ENCODE measurements at regions not wholly inside any gene's neighbourhood (a gene's known extent, or its start where the extent isn't known, plus 50 kb on each side); places are given as distances from the start of the nearest gene placed in this dataset.
"Not testable (repeated sequence)": the region's sequence is repeated elsewhere in the genome, so short reads cannot be mapped to it uniquely, and the experiment has no call there.

DNA sequence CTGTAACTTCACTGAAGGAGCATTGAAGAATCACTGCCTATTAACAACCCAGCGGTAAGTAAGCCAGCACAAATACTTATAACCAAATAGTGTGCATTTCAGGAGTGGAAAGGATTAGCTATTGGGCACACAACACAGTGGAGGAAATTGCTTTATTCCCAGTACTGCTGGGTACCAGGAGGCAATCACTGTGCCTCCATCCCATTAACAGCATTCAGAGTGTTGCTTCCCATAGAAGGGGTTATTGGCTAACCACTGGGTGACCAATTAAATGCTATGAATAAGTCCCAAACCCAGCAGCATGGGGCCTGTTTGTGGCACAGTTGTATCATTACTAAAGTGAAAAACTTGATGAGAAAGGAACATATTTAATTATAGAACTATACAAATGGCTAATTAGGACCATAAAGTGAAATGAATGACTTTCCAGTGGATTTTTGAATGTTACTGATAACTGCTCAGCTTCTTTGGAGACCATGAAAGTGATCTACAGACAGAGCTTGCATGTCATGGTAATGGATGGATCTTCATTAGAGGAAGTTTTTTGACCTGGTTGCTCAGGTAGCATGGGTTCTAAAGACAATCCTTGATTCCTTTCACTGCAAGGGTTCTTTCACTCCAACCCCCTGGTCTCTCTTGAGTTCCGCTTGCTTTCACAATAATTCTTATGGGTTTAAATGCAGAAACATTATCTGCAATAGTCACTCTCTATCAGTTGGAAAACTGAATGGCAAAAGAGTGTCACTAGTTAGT is 413.3 kb upstream of the RORB start:
- H3K4me2 ChIP-seq (replicated peaks; ENCODE audit: extremely low read depth, low read length, poor library complexity, severe bottlenecking): no peak overlapping the region
- no peaks in the 10 kb centered on the region for H4K20me1 ChIP-seq (ENCODE audit: insufficient read depth, low read length)
- H3K9me3 Mint-ChIP-seq: peaks cover 3 to 23% (median 12%) of the 10 kb centered on the region in 7 donors
- no peak overlapping the region for H2AFZ ChIP-seq (ENCODE audit: insufficient read depth, low read depth, low read length, poor library complexity, severe bottlenecking)
- no peaks in the 10 kb centered on the region for H3K27me3 ChIP-seq (ENCODE audit: control insufficient read depth in 2 of 2, insufficient read depth in 2 of 2, low read length in 2 of 2)
- no peak overlapping the region for H3K9ac ChIP-seq (ENCODE audit: insufficient read depth, low read length, poor library complexity, severe bottlenecking)
- no peaks in the 10 kb centered on the region for H3K36me3 ChIP-seq (replicated peaks in 1 of 2; ENCODE audit: control insufficient read depth in 1 of 2, insufficient read depth in 2 of 2, low read length in 2 of 2)
- H3K27ac ChIP-seq (ENCODE audit: low read depth in 1 of 2, low read length in 2 of 2): no peak overlapping the region
- no peak overlapping the region for H3K4me3 Mint-ChIP-seq
- intact Hi-C loops (cut with micrococcal nuclease): no loop called here
- H3K79me2 ChIP-seq (ENCODE audit: insufficient read depth, low read length): no peaks in the 10 kb centered on the region
- no peaks in the 10 kb centered on the region for H3K4me1 ChIP-seq (ENCODE audit: control insufficient read depth in 1 of 2, insufficient read depth in 2 of 2, low read length in 2 of 2)
- H3K36me3 Mint-ChIP-seq: no peaks in the 10 kb centered on the region
- H3K27ac Mint-ChIP-seq: no peak overlapping the region
- TF ChIP-seq, protein P1, sequence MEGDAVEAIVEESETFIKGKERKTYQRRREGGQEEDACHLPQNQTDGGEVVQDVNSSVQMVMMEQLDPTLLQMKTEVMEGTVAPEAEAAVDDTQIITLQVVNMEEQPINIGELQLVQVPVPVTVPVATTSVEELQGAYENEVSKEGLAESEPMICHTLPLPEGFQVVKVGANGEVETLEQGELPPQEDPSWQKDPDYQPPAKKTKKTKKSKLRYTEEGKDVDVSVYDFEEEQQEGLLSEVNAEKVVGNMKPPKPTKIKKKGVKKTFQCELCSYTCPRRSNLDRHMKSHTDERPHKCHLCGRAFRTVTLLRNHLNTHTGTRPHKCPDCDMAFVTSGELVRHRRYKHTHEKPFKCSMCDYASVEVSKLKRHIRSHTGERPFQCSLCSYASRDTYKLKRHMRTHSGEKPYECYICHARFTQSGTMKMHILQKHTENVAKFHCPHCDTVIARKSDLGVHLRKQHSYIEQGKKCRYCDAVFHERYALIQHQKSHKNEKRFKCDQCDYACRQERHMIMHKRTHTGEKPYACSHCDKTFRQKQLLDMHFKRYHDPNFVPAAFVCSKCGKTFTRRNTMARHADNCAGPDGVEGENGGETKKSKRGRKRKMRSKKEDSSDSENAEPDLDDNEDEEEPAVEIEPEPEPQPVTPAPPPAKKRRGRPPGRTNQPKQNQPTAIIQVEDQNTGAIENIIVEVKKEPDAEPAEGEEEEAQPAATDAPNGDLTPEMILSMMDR (IDR thresholded peaks at IDR 0.05): no peak
- H3K27me3 Mint-ChIP-seq (ENCODE audit: low read depth in 3 of 3): peaks cover 0 to 1% (median 0%) of the 10 kb centered on the region in 3 donors
- no peaks in the 10 kb centered on the region for H3K9me3 ChIP-seq (replicated peaks in 1 of 2; ENCODE audit: control insufficient read depth in 1 of 2, insufficient read depth in 1 of 2, low read length in 2 of 2)
- H3K4me3 ChIP-seq (replicated peaks in 1 of 3; ENCODE audit: low read depth in 2 of 3, low read length in 3 of 3): no peak overlapping the region
- H3K4me1 Mint-ChIP-seq: no peaks in the 10 kb centered on the region
- DNase-seq: no peak
- WGBS (ENCODE audit: insufficient coverage): no CpG with 5 or more reads among the region's 2 CpGs

DNA sequence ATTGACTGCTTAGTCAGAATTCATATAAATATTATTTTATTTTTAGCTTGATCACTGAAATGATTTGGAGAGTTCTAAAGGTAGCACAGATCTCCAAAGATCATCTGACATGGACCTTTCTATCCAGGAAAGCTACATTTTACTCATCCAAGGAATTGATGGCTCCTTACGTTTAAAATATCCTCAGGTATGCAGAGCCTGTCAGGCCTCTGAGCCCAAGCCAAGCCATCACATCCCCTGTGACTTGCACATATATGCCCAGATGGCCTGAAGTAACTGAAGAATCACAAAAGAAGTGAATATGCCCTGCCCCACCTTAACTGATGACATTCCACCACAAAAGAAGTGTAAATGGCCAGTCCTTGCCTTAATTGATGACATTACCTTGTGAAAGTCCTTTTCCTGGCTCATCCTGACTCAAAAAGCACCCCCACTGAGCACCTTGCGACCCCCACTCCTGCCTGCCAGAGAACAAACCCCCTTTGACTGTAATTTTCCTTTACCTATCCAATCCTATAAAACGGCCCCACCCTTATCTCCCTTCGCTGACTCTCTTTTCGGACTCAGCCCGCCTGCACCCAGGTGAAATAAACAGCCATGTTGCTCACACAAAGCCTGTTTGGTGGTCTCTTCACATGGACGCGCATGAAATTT is 411.6 kb upstream of the RORB start:
- H4K20me1 ChIP-seq (ENCODE audit: insufficient read depth, low read length); H3K79me2 ChIP-seq (ENCODE audit: insufficient read depth, low read length); H3K4me2 ChIP-seq (replicated peaks; ENCODE audit: extremely low read depth, low read length, poor library complexity, severe bottlenecking); H3K36me3 ChIP-seq (replicated peaks in 1 of 2; ENCODE audit: control insufficient read depth in 1 of 2, insufficient read depth in 2 of 2, low read length in 2 of 2); H3K4me1 Mint-ChIP-seq; H3K4me3 ChIP-seq (replicated peaks in 1 of 3; ENCODE audit: low read depth in 2 of 3, low read length in 3 of 3); H3K36me3 Mint-ChIP-seq; DNase-seq; H3K27me3 ChIP-seq (ENCODE audit: control insufficient read depth in 2 of 2, insufficient read depth in 2 of 2, low read length in 2 of 2); H3K9ac ChIP-seq (ENCODE audit: insufficient read depth, low read length, poor library complexity, severe bottlenecking); H3K4me3 Mint-ChIP-seq; H3K4me1 ChIP-seq (ENCODE audit: control insufficient read depth in 1 of 2, insufficient read depth in 2 of 2, low read length in 2 of 2); H2AFZ ChIP-seq (ENCODE audit: insufficient read depth, low read depth, low read length, poor library complexity, severe bottlenecking); intact Hi-C loops (cut with micrococcal nuclease); H3K9me3 ChIP-seq (replicated peaks in 1 of 2; ENCODE audit: control insufficient read depth in 1 of 2, insufficient read depth in 1 of 2, low read length in 2 of 2); H3K27ac Mint-ChIP-seq; H3K27ac ChIP-seq (ENCODE audit: low read depth in 1 of 2, low read length in 2 of 2); H3K27me3 Mint-ChIP-seq (ENCODE audit: low read depth in 3 of 3): not testable (repeated sequence)
- 75% methylated on average over 1 of the region's 8 CpGs for WGBS (ENCODE audit: insufficient coverage)
- peaks cover 6 to 22% (median 12%) of the 10 kb centered on the region in 7 donors for H3K9me3 Mint-ChIP-seq

DNA sequence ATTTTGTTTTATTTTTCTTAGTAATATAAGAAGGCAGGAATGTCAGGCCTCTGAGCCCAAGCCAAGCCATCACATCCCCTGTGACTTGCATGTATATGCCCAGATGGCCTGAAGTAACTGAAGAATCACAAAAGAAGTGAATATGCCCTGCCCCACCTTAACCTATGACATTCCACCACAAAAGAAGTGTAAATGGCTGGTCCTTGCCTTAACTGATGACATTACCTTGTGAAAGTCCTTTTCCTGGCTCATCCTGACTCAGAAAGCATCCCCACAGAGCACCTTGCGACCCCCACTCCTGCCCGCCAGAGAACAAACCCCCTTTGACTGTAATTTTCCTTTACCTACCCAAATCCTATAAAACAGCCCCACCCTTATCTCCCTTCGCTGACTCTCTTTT is 406.2 kb upstream of the RORB start:
- H3K4me3 ChIP-seq (replicated peaks in 1 of 3; ENCODE audit: low read depth in 2 of 3, low read length in 3 of 3); H3K9ac ChIP-seq (ENCODE audit: insufficient read depth, low read length, poor library complexity, severe bottlenecking); H2AFZ ChIP-seq (ENCODE audit: insufficient read depth, low read depth, low read length, poor library complexity, severe bottlenecking); H4K20me1 ChIP-seq (ENCODE audit: insufficient read depth, low read length); H3K27me3 Mint-ChIP-seq (ENCODE audit: low read depth in 3 of 3); H3K27ac ChIP-seq (ENCODE audit: low read depth in 1 of 2, low read length in 2 of 2); H3K4me1 Mint-ChIP-seq; intact Hi-C loops (cut with micrococcal nuclease); H3K4me3 Mint-ChIP-seq; H3K4me1 ChIP-seq (ENCODE audit: control insufficient read depth in 1 of 2, insufficient read depth in 2 of 2, low read length in 2 of 2); H3K4me2 ChIP-seq (replicated peaks; ENCODE audit: extremely low read depth, low read length, poor library complexity, severe bottlenecking); H3K27me3 ChIP-seq (ENCODE audit: control insufficient read depth in 2 of 2, insufficient read depth in 2 of 2, low read length in 2 of 2); H3K36me3 Mint-ChIP-seq; H3K79me2 ChIP-seq (ENCODE audit: insufficient read depth, low read length); H3K9me3 ChIP-seq (replicated peaks in 1 of 2; ENCODE audit: control insufficient read depth in 1 of 2, insufficient read depth in 1 of 2, low read length in 2 of 2); H3K27ac Mint-ChIP-seq; DNase-seq; H3K36me3 ChIP-seq (replicated peaks in 1 of 2; ENCODE audit: control insufficient read depth in 1 of 2, insufficient read depth in 2 of 2, low read length in 2 of 2): not testable (repeated sequence)
- peaks cover 8 to 23% (median 18%) of the 10 kb centered on the region in 7 donors for H3K9me3 Mint-ChIP-seq
- WGBS (ENCODE audit: insufficient coverage): 83% methylated on average over 2 of the region's 3 CpGs

All from CD14-positive monocyte (primary cell).